ENCODE measurements at regions not wholly inside any gene's neighbourhood (a gene's known extent, or its start where the extent isn't known, plus 50 kb on each side); places are given as distances from the start of the nearest gene placed in this dataset.
A peak's percentile ranks its signal among the peaks of the same experiment; 100 is the strongest.

- Histone ChIP-seq H3K27ac (ENCODE audit: control insufficient read depth, insufficient read depth, low read length) (no peak overlapping the region), H4K20me1 (ENCODE audit: control insufficient read depth, extremely low read depth, insufficient read depth, low read length) (no peaks in the 10 kb centered on the region), H3K9ac (ENCODE audit: control insufficient read depth, extremely low read depth, insufficient read depth, low read length) (no peak overlapping the region), H3K4me1 (ENCODE audit: control insufficient read depth, extremely low read depth, insufficient read depth, low read length) (peaks cover 34% of the 10 kb centered on the region), H3K4me2 (ENCODE audit: control insufficient read depth, extremely low read depth, insufficient read depth, low read depth, low read length) (no peak overlapping the region), H2AFZ (ENCODE audit: control insufficient read depth, low read length) (no peak overlapping the region), H3K27me3 (ENCODE audit: control insufficient read depth, extremely low read depth, insufficient read depth, low read length) (no peaks in the 10 kb centered on the region), H3K9me1 (ENCODE audit: control insufficient read depth, extremely low read depth, insufficient read depth, low read length) (no peaks in the 10 kb centered on the region), H3K4me3 (ENCODE audit: control insufficient read depth in 2 of 3, extremely low read depth in 1 of 3, insufficient read depth in 2 of 3, low read depth in 1 of 3, low read length in 3 of 3) (no peak overlapping the region), H3K9me3 (ENCODE audit: control insufficient read depth, low read depth, low read length) (no peaks in the 10 kb centered on the region), H3K79me2 (ENCODE audit: control insufficient read depth, insufficient read depth, low read length) (no peaks in the 10 kb centered on the region), H3K36me3 (ENCODE audit: control insufficient read depth in 2 of 2, extremely low read depth in 1 of 2, insufficient read depth in 2 of 2, low read length in 2 of 2) (no peaks in the 10 kb centered on the region)
- no peak for DNase-seq (ENCODE audit: low read depth, low spot score)
- TF ChIP-seq CTCF (optimal IDR thresholded peaks at IDR 0.05 in 1 of 3, IDR thresholded peaks at IDR 0.05 in 1 of 3, conservative IDR thresholded peaks at IDR 0.05 in 1 of 3; ENCODE audit: extremely low read depth in 1 of 3, insufficient read depth in 2 of 3, low read length in 3 of 3), result no peak
- TF ChIP-seq EZH2 (IDR thresholded peaks at IDR 0.05; ENCODE audit: low read length), result no peak
- FAIRE-seq, result no peak
- dilution Hi-C loops (cut with MboI; ENCODE audit: extremely low pct_ligation_motif_present, low sequenced_read_pairs), result no loop called here
Observed at GRCh38 chr10:33706746-33707145, 372.3 kb upstream of the NRP1 start.

- Histone ChIP-seq H3K36me3 (ENCODE audit: control insufficient read depth in 2 of 2, extremely low read depth in 1 of 2, insufficient read depth in 2 of 2, low read length in 2 of 2) (no peaks in the 10 kb centered on the region), H3K9me3 (ENCODE audit: control insufficient read depth, low read depth, low read length) (no peaks in the 10 kb centered on the region), H3K4me1 (ENCODE audit: control insufficient read depth, extremely low read depth, insufficient read depth, low read length) (peaks cover 34% of the 10 kb centered on the region), H3K4me3 (ENCODE audit: control insufficient read depth in 2 of 3, extremely low read depth in 1 of 3, insufficient read depth in 2 of 3, low read depth in 1 of 3, low read length in 3 of 3) (no peak overlapping the region), H3K4me2 (ENCODE audit: control insufficient read depth, extremely low read depth, insufficient read depth, low read depth, low read length) (peak overlapping the region; percentile 7), H3K9ac (ENCODE audit: control insufficient read depth, extremely low read depth, insufficient read depth, low read length) (no peak overlapping the region), H3K9me1 (ENCODE audit: control insufficient read depth, extremely low read depth, insufficient read depth, low read length) (no peaks in the 10 kb centered on the region), H3K27me3 (ENCODE audit: control insufficient read depth, extremely low read depth, insufficient read depth, low read length) (no peaks in the 10 kb centered on the region), H3K79me2 (ENCODE audit: control insufficient read depth, insufficient read depth, low read length) (no peaks in the 10 kb centered on the region), H2AFZ (ENCODE audit: control insufficient read depth, low read length) (no peak overlapping the region), H4K20me1 (ENCODE audit: control insufficient read depth, extremely low read depth, insufficient read depth, low read length) (no peaks in the 10 kb centered on the region), H3K27ac (ENCODE audit: control insufficient read depth, insufficient read depth, low read length) (peak overlapping the region; percentile 45)
- dilution Hi-C loops (cut with MboI; ENCODE audit: extremely low pct_ligation_motif_present, low sequenced_read_pairs), result no loop called here
- no peak for TF ChIP-seq CTCF (optimal IDR thresholded peaks at IDR 0.05 in 1 of 3, IDR thresholded peaks at IDR 0.05 in 1 of 3, conservative IDR thresholded peaks at IDR 0.05 in 1 of 3; ENCODE audit: extremely low read depth in 1 of 3, insufficient read depth in 2 of 3, low read length in 3 of 3)
- TF ChIP-seq EZH2 (IDR thresholded peaks at IDR 0.05; ENCODE audit: low read length), result no peak
- DNase-seq (ENCODE audit: low read depth, low spot score) (peak; percentile 30), FAIRE-seq (peak; percentile 85)
Observed at GRCh38 chr10:33706191-33706590, 371.7 kb upstream of the NRP1 start.

Measured in keratinocyte (primary cell).